B cell (primary cell): ENCODE measurements at regions not wholly inside any gene's neighbourhood (a gene's known extent, or its start where the extent isn't known, plus 50 kb on each side); places are given as distances from the start of the nearest gene placed in this dataset.

ENCODE experiments used
- ATAC-seq: fragments of 200-7000 bp; cut with Tn5 transposase; one replicate; pipeline ENCODE4 v1.10.0; 2021; ENCODE audit warnings: low read depth, mild to moderate bottlenecking, moderate number of reproducible peaks, moderate library complexity
- CTCF ChIA-PET: fragments of 350-600 bp; sonication (Branson Sonifier 250); formaldehyde crosslinking; loops from one replicate; lab custom pipeline; 2021; ENCODE audit warnings: antibody characterized with exemption, inconsistent platforms; lab: Charles Lee
- POLR2A ChIA-PET: fragments of 350-600 bp; sonication (Branson Sonifier 250); formaldehyde crosslinking; loops from one replicate; lab custom pipeline; 2021; ENCODE audit warnings: antibody characterized with exemption; lab: Charles Lee
- DNase-seq: peaks from one replicate; pipeline ENCODE4 v3.0.0; 2013
- H2AFZ ChIP-seq: 2 replicates; pipeline ENCODE4 v1.6.1; 2012; ENCODE audit warnings: mild to moderate bottlenecking, low read depth, low read length; ENCODE audit not compliant: insufficient read depth, poor library complexity, severe bottlenecking
- H3K27ac ChIP-seq, 2 donors: 1 replicate in 1 of 2; 2 replicates in 1 of 2; pipeline ENCODE4 v1.5.1; 2012 to 2013; ENCODE audit warnings: low read length in 2 of 2, mild to moderate bottlenecking in 2 of 2, moderate library complexity in 1 of 2
- H3K27me3 ChIP-seq, 4 experiments: fragments of 200-600 bp in 1 of 4; sonication (generic) in 1 of 4; replicated peaks in 1 of 4; 1 replicate in 2 of 4; 2 replicates in 2 of 4; pipeline versions ENCODE4 v1.6.1 to v1.7.0; 2013 to 2016; ENCODE audit warnings: low read length in 3 of 4, mild to moderate bottlenecking in 2 of 4, mixed read lengths in 1 of 4, moderate library complexity in 1 of 4; ENCODE audit not compliant: insufficient read depth in 4 of 4, control insufficient read depth in 3 of 4; ENCODE audit errors: control extremely low read depth in 1 of 4
- H3K36me3 ChIP-seq, 2 experiments: replicated peaks in 1 of 2; 1 replicate in 1 of 2; 2 replicates in 1 of 2; pipeline versions ENCODE4 v1.6.1 to v1.7.1; 2013; ENCODE audit warnings: low read length in 1 of 2; ENCODE audit not compliant: insufficient read depth in 2 of 2, control insufficient read depth in 1 of 2; ENCODE audit errors: control extremely low read depth in 1 of 2, extremely low read depth in 1 of 2
- H3K4me1 ChIP-seq, 2 donors: fragments of 200-600 bp in 1 of 2; sonication (generic) in 1 of 2; 1 replicate in 1 of 2; 2 replicates in 1 of 2; pipeline versions ENCODE4 v1.5.1 to v1.6.1; 2013 to 2017; ENCODE audit warnings: low read length in 2 of 2; ENCODE audit not compliant: control insufficient read depth in 2 of 2, insufficient read depth in 2 of 2
- H3K4me2 ChIP-seq: replicated peaks from 2 replicates; pipeline ENCODE3; 2012; ENCODE audit warnings: mild to moderate bottlenecking, low read depth, low read length; ENCODE audit not compliant: poor library complexity, severe bottlenecking
- H3K4me3 ChIP-seq, 5 experiments: fragments of 200-600 bp in 1 of 5; sonication (generic) in 1 of 5; 1 replicate in 3 of 5; 2 replicates in 2 of 5; pipeline versions ENCODE4 v1.5.1 to v1.7.0; 2011 to 2016; ENCODE audit warnings: low read length in 4 of 5, mild to moderate bottlenecking in 4 of 5, low read depth in 2 of 5, control low read depth in 1 of 5, moderate library complexity in 1 of 5; ENCODE audit not compliant: insufficient read depth in 1 of 5; ENCODE audit errors: control extremely low read depth in 1 of 5, extremely low read depth in 1 of 5
- H3K79me2 ChIP-seq: fragments of 200-600 bp; sonication (generic); one replicate; pipeline ENCODE4 v1.6.0; 2016; ENCODE audit warnings: low read length; ENCODE audit not compliant: control insufficient read depth, insufficient read depth
- H3K9ac ChIP-seq: fragments of 200-600 bp; sonication (generic); 2 replicates; pipeline ENCODE4 v1.6.1; 2017; ENCODE audit warnings: mild to moderate bottlenecking, low read length, moderate library complexity
- H3K9me3 ChIP-seq, 3 donors: one replicate each; pipeline versions ENCODE4 v1.6.1 to v1.7.1; 2013; ENCODE audit warnings: low read length in 2 of 3; ENCODE audit not compliant: control insufficient read depth in 2 of 3, insufficient read depth in 1 of 3; ENCODE audit errors: control extremely low read depth in 1 of 3
- H4K20me1 ChIP-seq: 2 replicates; pipeline ENCODE4 v1.6.0; 2012; ENCODE audit warnings: mild to moderate bottlenecking, low read length; ENCODE audit not compliant: insufficient read depth, control insufficient read depth, poor library complexity, severe bottlenecking
- H3K27ac Mint-ChIP-seq: one replicate; pipeline ENCODE4 v1.8.0; 2021; ENCODE audit warnings: mixed read lengths
- H3K27me3 Mint-ChIP-seq: one replicate; pipeline ENCODE4 v1.8.0; 2021; ENCODE audit warnings: mixed read lengths
- H3K4me1 Mint-ChIP-seq: one replicate; pipeline ENCODE4 v1.8.0; 2021; ENCODE audit warnings: mixed read lengths
- H3K4me3 Mint-ChIP-seq: one replicate; pipeline ENCODE4 v1.8.0; 2021; ENCODE audit warnings: mixed read lengths
- H3K9me3 Mint-ChIP-seq: one replicate; pipeline ENCODE4 v1.8.0; 2022; ENCODE audit warnings: mixed read lengths; ENCODE audit not compliant: insufficient read depth
- CTCF ChIP-seq: fragments of 200-600 bp; IDR thresholded peaks from one replicate; pipeline ENCODE4 v1.8.0; 2022; ENCODE audit warnings: antibody characterized with exemption, mild to moderate bottlenecking
- EZH2 ChIP-seq: IDR thresholded peaks from 2 replicates; pipeline ENCODE4 v1.6.1; 2012; ENCODE audit warnings: borderline replicate concordance, low read depth, mild to moderate bottlenecking, moderate library complexity, low read length; ENCODE audit not compliant: insufficient read depth, poor library complexity, severe bottlenecking
- WGBS: methylation state at CpG from one replicate; pipeline ENCODE4 v1.1.5; 2013; ENCODE audit warnings: missing lambda C conversion rate; ENCODE audit not compliant: insufficient coverage; 5-methylcytosine and 5-hydroxymethylcytosine counted together
- intact Hi-C: fragments of 100-400 bp; cut with micrococcal nuclease; formaldehyde crosslinking; loops from one replicate; pipeline ENCODE4 v1.10.0; 2022

- Histone ChIP-seq H3K9me3 (no peaks in the 10 kb centered on the region), H2AFZ (no peak overlapping the region), H3K9ac (no peak overlapping the region), H3K4me1 (no peaks in the 10 kb centered on the region), H4K20me1 (no peaks in the 10 kb centered on the region), H3K79me2 (no peaks in the 10 kb centered on the region), H3K4me3 (no peak overlapping the region), H3K36me3 (no peaks in the 10 kb centered on the region), H3K27me3 (no peaks in the 10 kb centered on the region), H3K27ac (no peak overlapping the region), H3K4me2 (no peak overlapping the region)
- intact Hi-C loops, result no loop called here
- no peaks in the 10 kb centered on the region for H3K27me3 Mint-ChIP-seq
- no CpG with 5 or more reads among the region's 3 CpGs for WGBS
- H3K27ac Mint-ChIP-seq, result no peak overlapping the region
- ATAC-seq (no peak), DNase-seq (no peak)
- TF ChIP-seq CTCF, result no peak
- no peak for TF ChIP-seq EZH2
- H3K4me3 Mint-ChIP-seq, result no peak overlapping the region
- no peaks in the 10 kb centered on the region for H3K4me1 Mint-ChIP-seq
- POLR2A ChIA-PET, result no interaction called here
- CTCF ChIA-PET, result no interaction called here
- no peaks in the 10 kb centered on the region for H3K9me3 Mint-ChIP-seq
Observed at GRCh38 chr1:192002063-192002462, 156.2 kb upstream of the RGS18 start.

DNA sequence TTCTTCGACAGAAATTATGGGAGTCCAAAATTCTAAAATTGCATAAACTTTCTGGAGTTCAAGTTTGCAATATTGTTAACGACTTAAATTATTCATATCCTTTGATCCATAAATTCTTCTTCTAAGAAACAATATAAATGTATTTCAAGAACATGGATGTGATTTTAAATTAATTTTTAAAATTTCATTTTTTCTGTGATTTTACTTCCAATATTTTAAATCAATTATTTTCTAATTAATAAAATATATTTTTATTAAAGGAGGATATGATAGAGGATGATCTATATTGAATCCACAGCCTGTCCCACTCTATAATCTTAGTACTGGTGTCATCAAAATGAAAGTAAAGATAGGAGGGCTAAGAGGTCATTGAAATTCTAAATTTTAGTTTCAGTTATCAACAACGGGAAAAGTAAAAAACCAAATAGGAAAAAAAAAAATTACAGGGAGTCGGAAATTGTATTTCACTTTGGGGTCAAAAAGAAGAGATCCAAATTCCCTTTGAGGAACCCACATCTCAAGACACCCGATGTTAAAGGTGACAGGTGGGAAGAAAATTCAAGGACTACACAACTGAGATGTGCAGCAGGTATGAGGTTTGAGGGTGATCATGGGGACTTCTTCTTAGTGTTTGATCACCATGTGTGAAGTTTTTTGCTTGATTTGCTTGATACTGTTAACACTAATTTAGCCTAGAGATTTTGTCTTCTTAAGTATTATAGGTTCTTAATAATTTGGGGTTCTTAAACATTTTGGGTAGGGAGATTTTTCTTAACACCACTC, 154.8 kb upstream of the RGS18 start:
- H3K79me2 ChIP-seq, result no peaks in the 10 kb centered on the region

More for the DNA sequence above, 154.8 kb upstream of the RGS18 start:
- H3K4me3 Mint-ChIP-seq, result no peak overlapping the region
- TF ChIP-seq CTCF (no peak), EZH2 (no peak)
- H3K27me3 ChIP-seq, result no peaks in the 10 kb centered on the region
- H3K36me3 ChIP-seq, result no peaks in the 10 kb centered on the region
- H3K4me1 Mint-ChIP-seq, result no peaks in the 10 kb centered on the region
- H3K9me3 Mint-ChIP-seq, result no peaks in the 10 kb centered on the region
- ATAC-seq, result no peak
- H3K9ac ChIP-seq, result no peak overlapping the region
- ChIA-PET POLR2A (no interaction called here), CTCF (no interaction called here)
- no peak overlapping the region for H3K27ac Mint-ChIP-seq
- no peak overlapping the region for H3K4me3 ChIP-seq
- DNase-seq, result no peak
- no peaks in the 10 kb centered on the region for H4K20me1 ChIP-seq
- intact Hi-C loops, result no loop called here
- no peaks in the 10 kb centered on the region for H3K4me1 ChIP-seq
- no peaks in the 10 kb centered on the region for H3K27me3 Mint-ChIP-seq
- H3K27ac ChIP-seq, result no peak overlapping the region
- whole genome bisulfite sequencing, result no CpG with 5 or more reads among the region's 5 CpGs
- H2AFZ ChIP-seq, result no peak overlapping the region
- H3K4me2 ChIP-seq, result no peak overlapping the region
- H3K9me3 ChIP-seq, result no peaks in the 10 kb centered on the region
